NCI-H1105 treated with DMSO at 0.1 percent for 48 hours (cell line): ENCODE measurements at regions not wholly inside any gene's neighbourhood (a gene's known extent, or its start where the extent isn't known, plus 50 kb on each side); places are given as distances from the start of the nearest gene placed in this dataset.
"Not testable (repeated sequence)": the region's sequence is repeated elsewhere in the genome, so short reads cannot be mapped to it uniquely, and the experiment has no call there.

Source experiments
- DNase-seq: peaks from one replicate; lab custom pipeline; 2025; lab: John Stamatoyannopoulos, UW

GRCh38 chr7:11221984-11222383, 248.3 kb downstream of the PHF14 start:
- DNase-seq, result no peak

DNA sequence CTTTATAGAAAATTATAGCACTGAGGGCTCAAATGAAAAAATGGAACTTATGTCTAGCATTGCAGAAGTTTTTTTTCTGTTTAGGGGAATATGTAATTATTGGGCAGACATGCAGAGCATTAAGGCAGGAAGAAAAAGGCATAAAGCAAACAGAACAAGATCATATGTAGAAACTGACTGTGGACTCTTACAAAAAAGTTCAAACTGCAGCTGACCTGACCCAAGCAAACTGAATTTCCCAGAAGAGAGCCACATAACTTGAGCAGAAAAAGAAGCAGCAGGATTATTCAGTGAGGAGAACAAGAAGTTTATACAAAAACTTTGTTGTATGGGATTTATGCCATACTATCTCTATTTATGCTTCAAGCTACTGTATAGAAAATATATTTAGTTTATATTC, 250.9 kb downstream of the PHF14 start:
- DNase-seq, result no peak

DNA sequence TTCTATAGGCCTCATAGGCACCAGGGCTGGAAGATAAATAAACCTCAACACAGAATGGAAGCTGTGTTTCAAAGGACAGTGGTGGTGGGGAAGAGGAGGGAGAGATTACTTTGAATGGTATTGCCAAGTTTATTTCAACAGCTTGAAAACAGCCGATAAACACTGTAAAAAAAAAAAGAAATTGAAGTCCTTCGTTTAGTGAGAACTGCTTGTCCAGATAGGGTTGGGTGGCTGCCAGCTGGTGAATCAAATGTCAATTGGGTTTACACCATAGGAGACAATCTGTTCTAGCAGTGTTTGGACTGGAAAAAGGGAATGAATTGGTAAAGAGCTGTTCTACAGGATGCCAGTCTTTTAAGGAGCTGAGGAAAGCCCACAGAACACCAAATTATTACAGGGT, 254.8 kb downstream of the PHF14 start:
- peak; percentile 79 for DNase-seq

- no peak for DNase-seq
Measured at GRCh38 chr7:11231190-11231589, 257.5 kb downstream of the PHF14 start.

DNA sequence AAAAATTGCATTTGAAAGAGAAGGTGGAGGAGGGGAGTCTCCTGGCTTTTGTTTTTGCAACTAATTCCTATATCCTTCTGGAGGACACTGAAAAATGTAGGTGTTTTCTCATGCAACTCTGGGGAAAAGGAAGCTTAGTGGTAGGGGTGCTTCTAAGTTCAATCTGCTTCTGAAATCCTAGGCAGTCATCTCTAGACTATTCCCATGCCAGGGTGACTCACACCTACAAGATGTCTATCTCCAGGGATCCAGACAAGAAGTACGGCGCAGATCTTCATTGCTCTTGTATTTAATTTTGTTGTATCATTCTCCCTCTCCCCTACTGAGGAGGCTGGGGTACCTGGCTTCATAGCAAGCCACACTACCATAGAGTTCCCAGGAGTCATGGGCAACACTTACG, 258.8 kb downstream of the PHF14 start:
- no peak for DNase-seq

DNA sequence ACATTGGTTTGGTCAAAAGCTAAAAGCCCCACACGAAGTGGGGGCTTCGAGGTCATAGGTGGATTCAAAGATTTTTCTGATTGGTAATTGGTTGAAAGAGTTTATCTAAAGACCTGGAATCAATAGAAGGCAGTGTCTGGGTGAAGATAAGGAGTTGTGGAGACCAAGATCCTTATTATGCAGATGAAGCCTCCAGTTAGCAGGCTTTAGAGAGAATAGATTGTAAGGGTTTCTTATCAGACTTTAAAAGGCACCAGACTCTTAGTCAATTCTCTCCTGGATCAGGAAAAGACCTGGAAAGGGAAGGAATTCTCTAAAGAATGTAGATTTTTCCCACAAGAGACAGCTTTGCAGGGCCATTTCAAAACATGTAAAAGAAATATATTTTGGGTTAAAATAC, 260.2 kb downstream of the PHF14 start:
- no peak for DNase-seq

DNA sequence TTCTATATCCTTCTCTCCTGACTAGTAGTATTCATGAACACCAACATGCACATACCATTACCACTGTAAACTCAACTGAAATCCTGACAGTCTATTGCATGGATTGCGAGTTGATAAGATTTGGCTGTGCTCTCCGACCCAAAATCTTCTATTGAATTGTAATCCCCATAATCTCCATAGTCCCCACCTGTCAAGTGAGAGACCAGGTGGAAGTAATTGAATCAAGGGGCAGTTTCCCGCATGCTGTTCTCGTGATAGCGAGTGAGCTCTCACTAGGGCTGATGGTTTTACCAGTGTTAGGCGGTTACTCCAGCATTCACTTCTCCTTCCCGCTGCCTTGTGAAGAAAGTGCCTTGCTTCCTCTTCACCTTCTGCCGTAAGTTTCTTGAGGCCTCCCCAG, 261.8 kb downstream of the PHF14 start:
- DNase-seq, result no peak

GRCh38 chr7:11236680-11237079, 263.0 kb downstream of the PHF14 start:
- DNase-seq, result peak; percentile 51

DNA sequence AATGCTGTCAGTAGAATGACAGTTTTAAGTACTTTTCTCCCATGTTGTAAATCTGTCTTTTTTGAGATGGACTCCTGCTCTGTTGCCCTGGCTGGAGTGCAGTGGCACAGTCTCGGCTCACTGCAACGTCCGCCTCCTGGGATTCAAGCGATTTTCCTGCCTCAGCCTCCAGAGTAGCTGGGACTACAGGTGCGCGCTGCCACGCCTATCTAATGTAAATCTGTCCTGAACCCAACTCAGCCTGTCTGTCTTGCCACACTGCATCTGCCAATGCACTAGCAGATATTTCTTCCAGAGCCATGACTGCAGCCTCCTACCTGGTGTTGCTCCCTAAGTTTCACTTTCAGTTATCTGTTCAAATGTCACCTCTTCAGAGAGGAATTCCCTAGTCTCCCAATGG, 264.1 kb downstream of the PHF14 start:
- no peak for DNase-seq

DNA sequence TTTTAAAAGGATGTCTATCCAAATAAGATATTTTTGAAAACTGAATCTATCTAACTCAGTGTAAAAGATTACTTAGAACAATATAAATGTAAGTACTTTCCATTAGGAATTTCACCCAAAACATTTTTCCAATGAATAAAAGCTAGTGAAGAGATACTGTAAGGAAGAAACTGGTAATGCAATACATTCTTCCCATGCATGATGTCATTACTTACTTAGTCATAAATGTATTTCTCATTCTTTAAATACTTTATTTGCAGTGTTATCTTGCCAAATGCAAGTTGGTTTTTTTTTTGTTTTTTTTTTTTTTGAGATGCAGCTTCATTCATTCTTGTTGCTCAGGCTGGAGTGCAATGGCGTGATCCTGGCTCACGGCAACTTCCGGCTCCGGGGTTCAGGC, 265.6 kb downstream of the PHF14 start:
- DNase-seq, result no peak

- no peak for DNase-seq
Measured at GRCh38 chr7:11243739-11244138, 270.1 kb downstream of the PHF14 start.

DNA sequence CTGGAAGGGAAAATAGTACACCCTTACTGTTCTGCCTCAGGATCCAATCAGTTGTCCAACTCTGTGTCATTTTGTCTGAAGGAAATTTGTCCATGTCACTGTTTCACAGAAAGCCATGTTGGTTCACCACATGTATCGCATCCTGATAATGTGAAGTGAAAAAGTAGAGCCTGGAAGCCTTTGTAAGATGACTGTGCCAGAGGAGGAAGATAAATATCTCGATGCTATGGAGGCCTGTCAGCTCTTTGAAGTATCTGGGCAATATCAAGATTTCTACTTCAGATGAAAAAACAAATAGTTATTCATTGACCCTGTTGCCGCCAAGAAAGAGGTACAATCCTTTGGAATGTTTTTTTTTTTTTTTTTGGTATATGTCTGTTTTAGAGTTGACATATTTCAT, 270.5 kb downstream of the PHF14 start:
- DNase-seq, result no peak

GRCh38 chr7:11247545-11247944, 273.9 kb downstream of the PHF14 start:
- DNase-seq, result no peak

DNA sequence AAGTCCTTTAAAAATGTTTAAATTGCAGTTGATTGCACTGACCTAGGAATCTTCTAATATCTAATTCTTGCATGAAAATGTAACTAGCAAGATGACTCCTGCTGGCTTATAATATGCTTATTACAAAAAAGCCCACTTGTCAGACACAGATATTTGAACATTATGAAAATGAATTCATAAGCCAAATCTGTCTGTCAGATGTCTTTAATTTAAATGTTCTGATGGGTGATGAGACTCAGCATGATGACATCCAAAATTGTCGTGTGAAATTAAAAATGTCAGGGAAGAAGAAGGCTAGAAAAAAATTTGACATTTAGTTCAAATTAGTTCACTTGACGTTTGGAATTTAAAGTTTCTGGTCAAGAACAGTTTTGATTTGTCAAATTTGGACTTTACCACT, 277.8 kb downstream of the PHF14 start:
- DNase-seq, result no peak

- DNase-seq, result no peak
Measured at GRCh38 chr7:11252011-11252607, 278.4 kb downstream of the PHF14 start.

- DNase-seq, result no peak
Measured at GRCh38 chr7:11252705-11253272, 279.1 kb downstream of the PHF14 start.

GRCh38 chr7:11256501-11256900, 282.8 kb downstream of the PHF14 start:
- no peak for DNase-seq

DNA sequence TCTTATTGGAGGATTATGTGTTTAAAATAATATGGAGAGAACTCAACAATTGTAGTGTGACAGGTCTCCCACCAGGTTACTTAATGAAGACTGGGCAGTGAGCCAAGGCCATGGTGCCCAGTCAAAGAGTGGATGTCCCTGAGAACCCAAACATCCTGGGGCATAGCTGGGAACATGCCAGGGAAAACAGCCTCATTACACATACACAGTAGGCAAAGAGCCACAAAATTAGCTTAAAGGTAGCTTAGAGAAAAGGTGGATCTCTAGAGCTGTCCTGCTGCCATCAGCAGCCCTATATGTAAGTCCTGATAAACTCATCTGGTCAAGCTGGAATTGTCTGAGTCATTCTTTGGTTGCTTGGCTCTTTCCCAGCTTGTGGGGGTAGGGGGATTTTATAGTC, 287.8 kb downstream of the PHF14 start:
- DNase-seq, result peak; percentile 95

DNA sequence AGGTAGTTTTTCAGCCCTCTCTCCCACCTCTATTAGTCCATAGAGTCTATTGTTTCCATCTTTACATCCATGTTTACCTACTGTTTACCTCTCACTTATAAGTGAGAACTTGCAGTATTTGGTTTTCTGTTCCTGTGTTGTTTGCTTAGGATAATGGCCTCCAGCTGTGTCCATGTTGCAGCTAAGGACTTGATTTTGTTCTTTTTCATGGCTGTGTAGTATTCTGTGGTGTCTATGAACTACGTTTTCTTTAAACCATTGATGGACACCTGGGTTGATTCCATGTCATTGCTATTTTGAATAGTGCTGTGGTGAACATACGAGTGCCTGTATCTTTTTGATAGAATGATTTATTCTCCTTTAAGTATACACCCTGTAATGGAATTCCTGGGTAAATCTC, 292.4 kb downstream of the PHF14 start:
- DNase-seq, result no peak

- no peak for DNase-seq
Measured at GRCh38 chr7:11272352-11272751, 298.7 kb downstream of the PHF14 start.

- no peak for DNase-seq
Measured at GRCh38 chr7:11274074-11274473, 300.4 kb downstream of the PHF14 start.

DNA sequence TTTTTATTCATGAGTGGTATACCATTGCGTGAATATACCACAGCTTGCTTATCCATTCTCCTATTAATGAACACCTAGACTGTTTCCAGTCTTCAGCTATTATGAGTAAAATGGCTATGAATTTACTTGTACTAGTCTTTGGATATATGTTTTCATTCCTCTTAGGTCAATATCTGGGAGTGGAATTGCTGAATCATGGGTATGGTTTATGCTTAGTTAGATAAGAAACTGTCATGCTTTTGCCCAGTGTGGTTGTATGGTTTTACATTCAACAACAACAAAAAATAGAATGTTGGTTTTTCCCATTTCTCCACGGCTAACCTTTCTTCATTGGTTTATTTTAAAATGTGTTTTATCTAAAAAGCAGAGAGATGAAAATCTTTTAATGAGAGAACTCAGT, 308.3 kb downstream of the PHF14 start:
- no peak for DNase-seq

DNA sequence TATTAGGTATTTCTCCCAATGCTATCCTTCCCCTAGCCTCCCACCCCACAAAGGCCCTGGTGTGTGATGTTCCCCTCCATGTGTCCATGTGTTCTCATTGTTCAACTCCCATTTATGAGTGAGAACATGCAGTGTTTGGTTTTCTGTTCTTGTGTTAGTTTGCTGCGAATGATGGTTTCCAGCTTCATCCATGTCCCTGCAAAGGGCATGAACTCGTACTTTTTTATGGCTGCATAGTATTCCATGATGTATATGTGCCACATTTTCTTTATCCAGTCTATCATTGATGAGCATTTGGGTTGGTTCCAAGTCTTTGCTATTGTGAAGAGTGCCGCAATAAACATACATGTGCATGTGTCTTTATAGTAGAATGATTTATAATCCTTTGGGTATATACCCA, 309.9 kb downstream of the PHF14 start:
- DNase-seq, result not testable (repeated sequence)

DNA sequence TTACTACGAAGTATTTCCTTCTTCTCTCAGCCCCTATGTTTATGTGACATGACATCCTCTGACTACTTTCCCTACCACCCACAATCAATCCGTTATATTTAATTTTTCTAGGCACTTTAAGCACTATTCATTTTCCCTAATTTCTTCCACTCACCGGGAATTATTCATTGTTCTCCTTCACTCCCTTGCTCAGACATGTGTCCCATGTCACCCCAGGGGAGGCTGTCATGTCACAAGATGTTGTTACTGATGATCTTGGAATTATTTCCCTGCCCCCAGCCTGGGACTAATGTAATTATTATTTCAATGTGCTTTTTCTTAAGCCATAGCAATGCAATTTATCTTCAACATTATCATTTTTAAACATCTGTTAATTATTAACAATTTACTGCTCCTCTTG, 317.2 kb downstream of the PHF14 start:
- no peak for DNase-seq
